GM18907 (cell line): ENCODE measurements at regions not wholly inside any gene's neighbourhood (a gene's known extent, or its start where the extent isn't known, plus 50 kb on each side); places are given as distances from the start of the nearest gene placed in this dataset.

Source experiments
- ATAC-seq: cut with Tn5 transposase; IDR thresholded peaks from one replicate; pipeline ENCODE4 v1.9.1; 2021; ENCODE audit warnings: mild to moderate bottlenecking, moderate library complexity; ENCODE audit not compliant: unreplicated experiment

DNA sequence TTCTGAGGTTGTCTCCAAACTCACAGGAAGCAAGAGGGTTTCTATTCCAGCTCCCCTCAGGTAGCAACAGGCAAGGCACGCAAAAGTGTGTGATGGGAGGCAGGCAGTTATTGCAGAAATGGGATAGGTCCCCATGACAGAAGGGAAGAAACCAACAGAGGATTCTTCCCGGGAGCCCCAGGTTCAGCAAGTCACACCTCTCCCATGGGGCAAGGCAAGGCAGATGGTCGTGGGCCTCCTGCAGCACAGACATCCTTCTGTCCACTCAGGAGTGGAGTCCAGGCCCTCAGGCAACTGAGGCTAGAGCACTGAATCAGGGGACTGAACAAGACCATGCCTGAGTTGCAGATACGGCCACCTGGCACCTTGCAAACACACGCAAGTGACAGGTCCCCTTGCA is 424.9 kb upstream of the IRX4 start:
- ATAC-seq: no peak

DNA sequence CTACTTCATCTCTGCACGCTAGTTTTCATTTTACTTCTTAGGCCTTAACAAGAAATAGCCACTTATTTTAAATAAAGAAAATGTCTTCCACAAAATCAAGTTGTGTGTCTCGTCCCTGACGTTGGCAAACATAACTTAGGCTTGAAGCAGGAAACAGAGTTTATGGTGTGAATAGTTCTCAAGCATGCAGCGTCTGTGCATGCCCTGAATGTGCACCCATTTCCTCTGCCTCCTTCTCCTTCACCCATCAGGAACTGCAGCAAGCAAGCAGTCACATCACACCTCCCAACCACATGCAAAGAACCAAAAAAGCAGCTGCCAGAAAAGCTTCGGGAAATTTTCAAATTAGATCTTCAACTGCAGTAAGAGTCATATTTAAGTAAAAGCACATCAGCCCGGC is 424.0 kb upstream of the IRX4 start:
- no peak for ATAC-seq

DNA sequence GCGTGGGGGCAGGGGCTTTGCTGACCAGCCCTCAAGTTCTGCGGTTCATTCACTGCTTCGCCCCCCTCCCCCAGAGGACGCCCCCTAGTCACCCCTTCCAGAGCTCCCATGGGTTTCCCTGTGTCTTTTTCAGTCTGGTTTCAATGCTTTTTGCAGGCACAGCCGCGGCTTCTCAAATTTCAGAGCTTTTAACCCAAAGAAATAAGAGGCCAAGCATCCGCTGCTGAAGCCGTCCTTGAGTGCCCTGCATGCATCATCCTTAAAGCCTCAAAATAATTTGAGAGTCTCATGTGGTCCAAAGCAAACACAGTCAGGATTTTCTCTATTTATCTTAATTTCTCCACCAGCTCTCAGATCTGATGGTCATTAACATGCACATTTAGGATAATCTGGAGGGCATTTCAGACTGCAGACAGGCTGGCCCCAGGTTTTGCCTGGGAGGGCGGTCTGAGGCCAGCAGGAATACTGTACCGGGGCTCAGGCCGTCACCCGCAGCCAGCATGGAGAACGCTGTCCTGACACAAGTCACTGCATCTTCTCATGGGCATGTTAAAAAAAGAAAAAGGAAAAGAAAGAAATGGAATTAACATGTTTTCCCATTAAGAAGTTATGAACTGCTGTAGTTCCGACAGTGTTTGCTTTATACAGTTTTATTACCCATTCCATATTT is 420.8 kb upstream of the IRX4 start:
- ATAC-seq: no peak

DNA sequence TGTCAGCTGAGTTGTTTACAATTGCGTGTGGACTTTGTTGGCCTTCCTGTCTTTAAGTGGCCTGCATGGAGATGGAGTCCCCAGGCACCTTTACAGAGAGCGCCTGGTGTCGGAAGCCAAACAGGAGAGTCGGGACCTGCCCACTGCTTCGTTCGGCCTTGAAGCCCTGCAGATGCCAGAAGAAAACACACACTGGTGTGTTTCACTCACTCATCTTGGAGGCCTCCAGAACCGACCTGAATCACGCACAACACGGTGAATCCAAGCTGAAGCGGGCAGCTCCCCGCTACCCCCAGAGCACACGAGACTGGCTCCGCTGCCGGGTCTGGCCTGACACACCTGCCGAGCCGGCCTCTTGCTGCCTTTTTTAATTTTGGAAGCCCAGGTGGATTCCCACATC is 419.4 kb upstream of the IRX4 start:
- no peak for ATAC-seq

DNA sequence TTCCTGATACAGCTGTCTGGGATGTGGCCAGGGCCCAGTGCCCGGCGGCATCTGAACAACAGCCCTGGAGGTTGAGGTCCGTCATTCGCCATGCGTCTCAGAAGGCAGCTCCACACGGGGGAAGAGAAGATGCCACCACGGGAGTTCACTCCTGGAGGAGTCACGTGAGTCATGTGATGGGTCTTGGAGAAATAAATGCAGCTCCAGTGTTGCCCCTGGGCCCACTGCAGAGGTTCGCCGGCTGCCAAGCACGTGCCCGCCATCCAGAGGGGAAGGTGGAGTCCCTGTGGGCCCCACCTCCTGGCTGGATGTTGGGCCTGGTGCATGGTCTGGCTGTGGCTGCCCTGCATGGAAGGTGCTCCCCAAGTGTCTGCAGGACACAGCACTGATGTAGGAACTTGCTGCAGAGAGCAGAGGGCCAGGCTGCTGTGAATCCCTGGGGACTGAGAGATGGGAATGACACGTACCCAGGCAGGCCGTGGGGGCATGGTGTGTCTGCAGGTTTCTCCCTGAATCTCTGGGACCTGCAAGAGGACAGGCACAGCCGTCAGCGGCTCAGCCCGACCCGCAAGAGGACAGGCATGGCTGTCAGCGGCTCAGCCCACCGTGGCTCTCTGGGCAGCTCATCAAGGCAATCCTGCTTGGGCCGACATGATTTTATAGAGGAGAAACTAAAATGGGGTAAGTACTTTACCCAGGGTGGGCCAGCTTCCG is 418.3 kb upstream of the IRX4 start:
- no peak for ATAC-seq

DNA sequence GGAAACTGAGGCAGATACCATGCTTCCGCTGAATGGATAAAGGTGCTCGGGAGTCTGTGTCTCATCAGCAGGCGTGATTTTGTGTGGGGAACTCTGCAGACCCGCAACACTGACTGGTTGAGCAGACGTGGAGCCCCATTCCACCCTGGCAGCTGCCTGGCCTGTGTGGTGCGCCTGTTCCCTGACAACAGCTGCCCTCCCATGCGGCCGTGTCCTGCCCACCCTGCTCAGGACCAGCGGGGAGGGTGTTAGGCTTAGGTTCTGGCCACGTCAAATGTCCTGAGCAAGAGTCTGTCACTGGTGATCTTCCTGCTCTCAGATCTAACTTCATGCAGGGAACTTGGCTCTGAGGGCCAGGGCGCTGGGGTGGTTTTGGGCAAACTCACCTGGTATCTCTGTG is 417.7 kb upstream of the IRX4 start:
- ATAC-seq: no peak

DNA sequence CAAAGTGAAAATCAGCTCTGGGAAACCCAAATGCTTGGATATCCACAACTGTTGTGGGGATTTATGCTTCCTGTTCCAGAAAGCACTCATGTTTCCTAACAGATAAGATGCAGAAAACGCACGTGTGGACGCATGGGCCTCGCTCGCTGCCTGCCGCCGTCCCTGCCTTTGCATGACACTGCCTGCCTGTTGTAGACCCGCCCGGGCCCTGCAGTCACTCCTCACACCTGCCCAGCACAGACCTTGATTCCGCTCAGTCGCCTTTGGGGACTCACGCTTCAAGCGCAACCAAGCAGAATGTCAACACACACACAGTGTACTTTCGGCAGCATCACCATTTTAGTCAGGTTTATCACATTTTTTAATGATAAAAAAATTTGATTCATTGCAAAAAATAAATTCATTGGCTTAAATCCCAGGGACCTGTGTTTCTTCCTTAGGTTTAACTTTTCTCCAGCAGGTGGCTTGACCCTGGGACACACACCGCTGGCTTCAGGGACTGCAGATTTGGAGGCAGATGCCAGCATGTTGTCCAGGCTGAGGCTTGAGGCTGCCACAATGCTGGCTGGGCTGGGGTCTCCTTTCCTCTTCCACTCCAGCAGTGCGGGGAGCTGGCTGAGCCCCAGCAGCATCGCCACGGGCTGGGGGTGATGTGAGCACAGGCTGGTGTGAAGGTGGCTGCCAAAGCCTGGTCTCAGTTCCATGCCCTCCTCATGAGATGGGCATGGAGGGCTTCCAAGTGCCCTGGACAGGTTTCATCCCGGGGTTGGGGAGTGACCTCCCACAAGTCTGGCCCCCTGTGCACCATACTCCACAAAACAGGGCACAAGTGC is 416.9 kb upstream of the IRX4 start:
- ATAC-seq: no peak

DNA sequence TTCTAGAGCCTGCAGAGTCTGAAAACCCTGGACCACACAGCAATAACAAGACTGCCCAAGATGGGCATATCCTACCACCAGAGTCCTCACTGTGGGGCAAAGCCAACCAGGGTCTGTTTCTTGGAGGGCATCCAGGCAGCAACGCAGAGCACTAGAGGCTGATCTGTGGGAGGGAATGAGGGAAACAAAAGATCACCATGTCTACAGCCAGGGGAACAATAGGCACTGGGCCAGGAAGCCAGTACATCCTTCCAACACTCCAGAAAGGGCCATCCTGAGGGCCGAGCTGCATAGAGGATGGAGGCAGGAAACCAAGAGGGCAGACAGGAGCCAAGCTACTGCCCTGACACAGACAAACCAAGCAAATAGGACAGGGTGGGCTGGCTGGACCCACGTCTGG is 416.1 kb upstream of the IRX4 start:
- no peak for ATAC-seq

DNA sequence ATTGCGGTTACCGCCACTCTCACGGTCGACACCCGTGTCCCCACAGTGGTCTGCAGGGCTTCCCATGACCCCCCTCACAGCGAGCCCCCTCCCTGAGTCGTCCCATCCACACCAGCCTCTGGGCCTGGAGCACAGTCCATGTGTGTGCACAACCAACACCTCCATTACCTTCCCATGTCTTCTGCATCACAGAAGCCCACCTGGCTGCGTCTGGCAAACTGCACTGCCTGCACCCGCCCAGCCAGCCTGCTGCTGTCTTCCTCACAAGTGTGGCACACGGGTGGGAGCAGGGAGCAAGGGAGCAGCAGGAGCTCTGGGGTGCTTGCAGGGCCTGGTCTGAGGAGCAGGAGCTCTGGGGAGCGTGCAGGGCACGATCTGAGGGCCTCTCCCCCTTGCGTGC is 415.3 kb upstream of the IRX4 start:
- ATAC-seq: no peak

DNA sequence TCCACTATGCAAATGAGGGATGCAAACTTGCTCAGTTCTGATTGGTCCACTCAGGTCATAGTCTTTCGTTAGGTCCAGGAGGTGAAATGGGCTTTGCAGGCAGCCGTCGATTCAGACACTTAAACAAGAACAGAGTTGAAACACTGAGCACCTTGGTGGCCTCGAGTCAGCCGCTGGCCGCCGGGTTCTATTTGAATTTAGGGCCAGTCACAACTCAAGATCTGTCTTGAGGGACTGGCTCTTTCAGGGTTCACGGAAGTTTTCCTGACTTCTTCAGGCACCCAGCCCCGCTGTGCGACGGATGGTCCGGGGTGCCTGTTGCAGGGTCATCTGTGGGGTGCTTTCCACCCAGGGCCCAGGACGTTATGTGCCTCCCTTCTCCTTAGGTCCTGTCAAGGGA is 412.8 kb upstream of the IRX4 start:
- no peak for ATAC-seq

DNA sequence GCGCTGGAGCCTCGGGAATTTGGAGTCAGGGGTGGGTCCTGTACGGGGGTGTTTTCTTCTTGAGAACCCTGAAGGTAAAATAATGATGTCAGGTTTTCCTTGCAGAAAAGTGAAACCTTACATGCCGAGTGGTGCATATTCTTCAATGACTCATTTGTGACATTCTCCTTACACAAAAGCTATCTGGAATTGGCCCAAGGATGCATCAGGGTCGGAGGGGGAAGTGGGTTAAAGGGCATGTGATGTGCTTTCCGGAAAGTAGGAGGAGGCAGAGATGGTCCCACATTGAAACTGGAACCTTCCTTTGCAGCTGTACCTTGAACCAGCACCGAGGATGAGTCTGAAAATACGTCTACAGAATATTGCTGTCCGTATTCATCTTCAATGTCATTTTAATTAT is 411.2 kb upstream of the IRX4 start:
- ATAC-seq: no peak

DNA sequence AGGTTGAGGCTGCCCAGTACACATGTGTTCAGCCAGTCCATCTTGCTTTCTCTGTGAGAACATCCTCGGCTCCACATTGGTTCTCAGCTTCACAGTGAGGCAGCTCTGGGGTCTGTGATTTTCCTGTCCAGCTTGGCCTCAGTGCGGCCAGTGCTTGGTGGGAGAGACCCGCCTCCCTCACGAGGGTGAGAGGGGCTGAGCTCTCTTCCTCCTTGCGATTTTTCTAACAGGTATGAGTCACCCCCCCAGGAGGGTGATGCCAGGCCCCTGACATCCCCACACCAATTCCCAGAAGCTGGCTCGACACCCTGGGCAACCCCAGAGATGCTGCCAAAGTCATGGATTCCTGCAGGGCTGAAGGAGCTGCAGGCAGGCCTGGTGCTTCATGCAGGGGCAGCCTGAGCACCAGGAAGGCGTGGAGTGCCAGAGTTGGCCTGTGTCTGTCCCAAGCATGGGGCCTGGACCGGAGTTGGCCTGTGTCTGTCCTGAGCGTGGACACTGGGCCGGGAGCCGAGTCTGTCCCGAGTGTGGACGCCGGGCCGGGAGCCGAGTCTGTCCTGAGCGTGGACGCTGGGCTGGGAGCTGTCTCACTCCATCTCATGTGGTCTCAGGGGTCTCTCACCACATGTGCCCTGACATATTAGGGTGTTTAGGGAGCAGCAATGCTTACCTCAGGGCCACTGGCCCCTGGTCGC is 408.6 kb upstream of the IRX4 start:
- ATAC-seq: no peak

DNA sequence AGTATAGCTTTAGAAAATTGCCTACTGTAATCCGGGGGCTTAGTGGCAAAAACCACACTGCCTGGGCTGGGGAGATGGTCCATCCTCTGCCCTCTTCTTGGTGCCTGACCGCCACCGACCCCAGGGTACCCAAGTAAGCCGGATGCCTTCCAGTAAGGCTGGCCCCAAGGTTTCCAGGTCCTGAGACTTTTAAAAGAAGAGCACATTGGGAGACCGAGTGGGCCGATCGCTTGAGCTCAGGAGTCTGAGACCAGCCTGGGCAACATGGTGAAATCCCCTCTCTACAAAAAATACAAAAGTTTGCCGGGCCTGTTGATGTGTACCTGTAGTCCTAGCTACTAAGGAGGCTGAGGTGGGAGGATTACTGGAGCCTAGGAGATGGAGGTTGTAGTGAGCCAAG is 406.7 kb upstream of the IRX4 start:
- no peak for ATAC-seq

DNA sequence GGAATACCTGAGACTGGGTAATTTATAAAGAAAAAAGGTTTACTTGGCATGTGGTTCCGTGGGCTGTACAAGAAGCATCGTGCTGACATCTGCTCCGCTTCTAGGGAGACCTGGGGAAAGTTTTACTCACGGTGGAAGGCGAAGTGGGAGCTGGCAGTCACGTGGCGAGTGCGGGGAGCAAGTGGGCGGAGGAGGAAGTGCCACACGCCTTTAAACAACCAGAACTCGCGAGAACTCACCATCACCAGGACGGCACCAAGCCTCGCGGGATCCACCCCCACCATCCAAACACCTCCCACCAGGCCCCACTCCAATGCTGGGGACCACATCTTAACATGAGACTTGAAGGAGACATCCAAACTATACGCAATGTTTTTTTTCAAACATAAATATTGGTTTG is 406.2 kb upstream of the IRX4 start:
- no peak for ATAC-seq

DNA sequence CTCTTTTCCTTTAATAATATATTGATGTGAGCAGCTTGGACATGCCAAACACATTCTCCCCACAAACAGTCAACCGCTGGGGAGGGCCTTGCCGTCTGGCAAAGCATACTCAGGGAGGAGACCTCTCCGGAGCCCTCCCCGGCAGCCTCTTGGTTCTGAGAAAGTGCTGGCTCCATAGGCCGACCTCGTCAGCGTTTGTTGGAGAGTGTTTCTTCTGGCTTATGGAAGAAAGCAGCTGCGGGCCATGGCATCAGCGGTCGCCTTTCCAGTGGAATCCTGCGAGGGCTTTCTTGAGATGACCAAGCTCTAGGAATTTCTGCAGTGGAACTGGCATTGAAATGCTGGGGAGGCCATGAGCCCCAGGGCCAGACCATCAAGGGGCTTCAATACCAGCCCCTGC is 405.7 kb upstream of the IRX4 start:
- no peak for ATAC-seq

DNA sequence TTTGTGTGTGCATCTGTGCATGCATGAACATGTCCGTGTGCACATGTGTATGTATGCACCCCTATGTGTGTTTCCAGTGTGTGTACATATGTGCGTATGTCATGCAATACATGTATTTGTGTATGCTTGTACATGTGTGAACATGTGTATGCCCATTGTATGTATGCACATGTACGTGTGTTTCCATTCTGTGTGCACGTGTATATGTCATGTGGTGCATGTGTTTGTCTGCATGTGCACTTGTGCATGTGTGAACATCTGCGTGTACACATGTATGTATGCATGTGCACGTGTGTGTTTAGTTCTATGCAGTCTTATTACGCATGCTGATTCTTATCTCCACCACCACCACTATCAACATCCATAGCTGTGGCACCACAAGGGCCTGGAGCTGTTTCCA is 403.5 kb upstream of the IRX4 start:
- ATAC-seq: no peak

DNA sequence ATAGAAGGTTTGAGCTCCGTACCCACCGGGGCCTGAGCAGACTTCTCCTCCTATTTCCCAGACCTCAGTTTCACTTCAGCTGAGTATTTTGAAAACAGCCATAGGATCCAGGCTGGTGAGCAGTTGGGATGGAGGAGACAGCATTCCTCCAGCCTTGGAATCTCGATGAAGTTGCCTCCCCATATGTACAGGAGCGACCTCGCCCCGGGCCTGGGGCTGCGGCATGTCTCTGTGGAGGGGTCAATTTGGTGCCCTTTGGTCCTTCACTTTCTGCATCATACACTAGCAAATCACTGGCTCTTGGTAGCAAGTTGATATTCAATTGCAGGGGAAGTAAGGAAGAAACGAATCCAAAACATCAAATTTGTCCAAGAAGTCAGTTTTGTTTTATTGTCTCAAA is 402.0 kb upstream of the IRX4 start:
- no peak for ATAC-seq

DNA sequence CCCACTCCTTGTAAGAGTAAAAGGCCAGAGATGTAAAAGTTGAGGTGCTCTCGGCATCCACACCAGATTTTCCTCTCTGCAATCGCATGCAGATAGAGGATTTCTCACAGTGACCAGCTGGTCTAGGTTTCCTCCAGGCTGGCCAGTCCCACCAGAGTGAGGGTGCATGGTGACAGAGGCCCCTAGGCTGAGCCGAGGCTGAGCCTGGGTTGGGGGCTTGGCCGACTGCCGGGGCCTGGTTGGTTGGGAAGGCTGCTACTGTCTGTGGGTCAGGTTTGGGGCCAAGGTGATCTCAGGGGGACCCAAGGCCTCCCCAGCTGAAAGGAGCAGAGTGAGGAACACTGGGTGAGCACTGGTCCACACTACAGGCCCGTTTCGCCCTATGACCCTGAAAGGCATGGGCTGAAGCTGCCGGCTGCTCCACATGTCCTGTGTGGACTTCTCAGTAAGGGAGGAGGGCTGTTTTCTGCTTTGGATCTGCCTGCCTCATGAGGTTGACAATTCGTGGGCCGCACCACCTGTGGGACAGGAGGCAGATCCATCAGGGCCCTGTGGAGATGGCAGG is 400.8 kb upstream of the IRX4 start:
- ATAC-seq: no peak

DNA sequence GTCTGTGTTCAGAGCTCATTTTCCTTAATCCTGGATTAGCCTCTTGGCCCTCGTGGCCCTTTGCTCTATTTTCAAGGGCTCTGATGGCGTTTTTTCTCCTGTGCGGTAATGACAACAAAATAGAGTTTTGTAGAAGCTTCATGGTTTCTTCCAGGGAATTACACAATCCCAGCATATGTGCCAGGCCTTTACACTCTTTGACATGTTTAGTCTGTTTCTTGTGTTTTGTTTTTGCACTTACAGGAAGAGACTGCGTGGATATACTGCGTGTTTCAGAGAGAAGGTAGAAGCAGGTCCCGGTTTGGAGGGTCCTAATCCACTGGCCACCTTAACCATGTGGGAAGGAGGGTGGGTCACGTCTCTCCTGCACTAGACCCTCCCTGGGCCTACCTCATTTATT is 400.2 kb upstream of the IRX4 start:
- no peak for ATAC-seq

DNA sequence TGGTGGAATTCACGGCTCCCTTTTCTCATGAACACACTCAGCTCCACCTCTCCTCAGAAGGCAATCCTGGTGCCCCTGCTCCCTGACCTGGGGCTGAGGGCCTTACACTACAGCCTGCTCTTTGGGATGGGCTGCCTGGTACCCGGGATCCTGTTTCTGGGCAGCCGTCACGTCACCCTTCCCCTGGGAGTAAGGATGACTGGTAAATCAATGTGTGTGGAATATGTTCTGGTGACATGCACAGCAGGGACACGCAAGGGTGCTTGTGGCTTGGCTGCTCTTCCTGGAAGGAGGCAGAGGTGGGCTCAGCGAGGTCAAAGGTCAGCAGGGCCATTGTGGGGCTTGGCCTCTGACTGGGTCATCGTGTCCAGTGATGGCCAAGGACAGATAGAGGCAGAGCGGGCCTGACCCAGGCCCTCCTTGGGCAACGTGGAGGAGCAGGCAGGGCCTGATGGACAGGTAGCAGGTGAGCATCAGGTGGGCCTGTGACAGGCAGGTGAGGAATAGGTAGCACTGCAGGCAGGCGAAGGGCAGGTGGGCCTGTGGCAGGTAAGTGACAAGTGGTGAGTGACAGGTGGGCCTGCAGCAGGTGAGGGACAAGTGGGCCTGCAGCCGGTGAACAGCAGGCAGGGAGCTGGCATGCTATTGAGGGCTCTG is 399.4 kb upstream of the IRX4 start:
- ATAC-seq: no peak

DNA sequence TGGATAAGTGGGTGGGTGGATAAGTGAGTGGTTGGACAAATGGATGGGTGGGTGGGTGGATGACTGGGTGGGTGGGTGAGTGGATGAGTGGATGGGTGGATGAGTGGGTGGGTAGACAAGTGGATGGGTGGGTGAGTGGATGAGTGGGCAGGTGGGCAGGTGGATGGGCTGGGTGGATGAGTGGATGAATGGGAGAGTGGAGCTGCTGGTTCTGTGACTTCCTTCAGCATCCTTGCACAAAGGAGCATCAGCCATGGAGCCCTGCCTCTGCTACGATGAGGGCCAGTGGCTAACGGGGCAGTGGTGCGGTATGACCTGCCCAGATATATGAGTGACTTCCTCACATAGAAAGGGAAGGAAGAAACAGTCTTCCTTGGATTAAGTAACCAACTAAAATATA is 398.7 kb upstream of the IRX4 start:
- no peak for ATAC-seq
